Hematopoietic multipotent progenitor cell treated with erythropoietin and hydrocortisone succinate and interleukin-3 and kit ligand, for 15 days (in vitro differentiated cells): ENCODE measurements at regions not wholly inside any gene's neighbourhood (a gene's known extent, or its start where the extent isn't known, plus 50 kb on each side); places are given as distances from the start of the nearest gene placed in this dataset.
"Not testable (repeated sequence)": the region's sequence is repeated elsewhere in the genome, so short reads cannot be mapped to it uniquely, and the experiment has no call there.

ENCODE experiments used
- DNase-seq: peaks from one replicate; pipeline ENCODE4 v3.0.0-alpha.2; 2015; ENCODE audit warnings: low spot score

GRCh38 chr5:124871303-124871702 lies 124.9 kb upstream of the ZNF608 start:
- no peak for DNase-seq

GRCh38 chr5:124872086-124872485 lies 125.6 kb upstream of the ZNF608 start:
- DNase-seq: no peak

- DNase-seq: no peak
Measured at GRCh38 chr5:124872615-124873014, 126.2 kb upstream of the ZNF608 start.

GRCh38 chr5:124873188-124873587 lies 126.7 kb upstream of the ZNF608 start:
- DNase-seq: no peak

- no peak for DNase-seq
Measured at GRCh38 chr5:124873713-124874112, 127.3 kb upstream of the ZNF608 start.

GRCh38 chr5:124876566-124876965 lies 130.1 kb upstream of the ZNF608 start:
- no peak for DNase-seq

- no peak for DNase-seq
Measured at GRCh38 chr5:124876983-124877382, 130.5 kb upstream of the ZNF608 start.

GRCh38 chr5:124877501-124878146 lies 131.2 kb upstream of the ZNF608 start:
- DNase-seq: no peak

GRCh38 chr5:124878583-124879342 lies 132.3 kb upstream of the ZNF608 start:
- DNase-seq: no peak

- DNase-seq: no peak
Measured at GRCh38 chr5:124880903-124881697, 134.7 kb upstream of the ZNF608 start.

GRCh38 chr5:124883681-124884080 lies 137.2 kb upstream of the ZNF608 start:
- DNase-seq: no peak

GRCh38 chr5:124884114-124884513 lies 137.7 kb upstream of the ZNF608 start:
- no peak for DNase-seq

GRCh38 chr5:124885490-124885889 lies 139.1 kb upstream of the ZNF608 start:
- DNase-seq: no peak

- no peak for DNase-seq
Measured at GRCh38 chr5:124887223-124887622, 140.8 kb upstream of the ZNF608 start.

GRCh38 chr5:124888050-124888506 lies 141.6 kb upstream of the ZNF608 start:
- no peak for DNase-seq

- no peak for DNase-seq
Measured at GRCh38 chr5:124888622-124889485, 142.4 kb upstream of the ZNF608 start.

- no peak for DNase-seq
Measured at GRCh38 chr5:124889486-124889825, 143.0 kb upstream of the ZNF608 start.

- no peak for DNase-seq
Measured at GRCh38 chr5:124889850-124890249, 143.4 kb upstream of the ZNF608 start.

GRCh38 chr5:124890442-124890841 lies 144.0 kb upstream of the ZNF608 start:
- not testable (repeated sequence) for DNase-seq

GRCh38 chr5:124891179-124891578 lies 144.7 kb upstream of the ZNF608 start:
- no peak for DNase-seq

GRCh38 chr5:124892185-124892848 lies 145.9 kb upstream of the ZNF608 start:
- no peak for DNase-seq
